B cell (primary cell): ENCODE measurements at regions not wholly inside any gene's neighbourhood (a gene's known extent, or its start where the extent isn't known, plus 50 kb on each side); places are given as distances from the start of the nearest gene placed in this dataset.

Experiments used
- CTCF ChIP-seq: fragments of 200-600 bp; IDR thresholded peaks from one replicate; pipeline ENCODE4 v1.8.0; 2022; ENCODE audit warnings: antibody characterized with exemption, mild to moderate bottlenecking
- EZH2 ChIP-seq: IDR thresholded peaks from 2 replicates; pipeline ENCODE4 v1.6.1; 2012; ENCODE audit warnings: borderline replicate concordance, low read depth, mild to moderate bottlenecking, moderate library complexity, low read length; ENCODE audit not compliant: insufficient read depth, poor library complexity, severe bottlenecking

- TF ChIP-seq EZH2 (no peak), CTCF (no peak)
These were observed 615.2 kb upstream of the NR2F2 start for GRCh38 chr15:95715116-95715903.
